ENCODE measurements at regions not wholly inside any gene's neighbourhood (a gene's known extent, or its start where the extent isn't known, plus 50 kb on each side); places are given as distances from the start of the nearest gene placed in this dataset.
"Not testable (repeated sequence)": the region's sequence is repeated elsewhere in the genome, so short reads cannot be mapped to it uniquely, and the experiment has no call there.

DNA sequence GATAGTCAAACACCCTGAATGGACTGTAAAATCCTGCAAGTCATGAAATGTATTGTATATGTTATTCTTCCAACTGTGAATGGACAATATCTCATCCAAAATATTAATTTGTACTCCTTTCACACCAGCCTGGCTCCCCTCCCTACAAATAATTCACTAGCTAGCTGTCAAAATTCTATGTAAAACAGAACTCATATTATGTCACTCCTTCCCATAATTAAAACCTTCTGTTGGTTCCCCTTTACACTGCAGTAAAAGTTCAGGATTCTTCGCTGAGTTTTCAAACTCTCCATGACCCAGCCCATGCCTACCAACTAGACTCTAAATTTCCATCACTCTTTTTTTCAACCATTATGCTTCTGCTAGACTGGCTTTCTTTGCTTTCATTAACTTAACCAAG lies 857.1 kb downstream of the TAF11L14 start:
- H3K9me3 ChIP-seq (ENCODE audit: insufficient read depth, low read depth, low read length), result no peaks in the 10 kb centered on the region
- no peak overlapping the region for H3K4me3 ChIP-seq (ENCODE audit: low read length)
- H3K36me3 ChIP-seq (ENCODE audit: insufficient read depth, low read depth, low read length), result no peaks in the 10 kb centered on the region
- H3K9ac ChIP-seq (ENCODE audit: low read depth, low read length), result no peak overlapping the region
- no peaks in the 10 kb centered on the region for H3K27me3 ChIP-seq (ENCODE audit: insufficient read depth, low read length)
- H3K27ac ChIP-seq (ENCODE audit: low read length), result no peak overlapping the region
- no peaks in the 10 kb centered on the region for H3K4me1 ChIP-seq (ENCODE audit: insufficient read depth, low read length)

DNA sequence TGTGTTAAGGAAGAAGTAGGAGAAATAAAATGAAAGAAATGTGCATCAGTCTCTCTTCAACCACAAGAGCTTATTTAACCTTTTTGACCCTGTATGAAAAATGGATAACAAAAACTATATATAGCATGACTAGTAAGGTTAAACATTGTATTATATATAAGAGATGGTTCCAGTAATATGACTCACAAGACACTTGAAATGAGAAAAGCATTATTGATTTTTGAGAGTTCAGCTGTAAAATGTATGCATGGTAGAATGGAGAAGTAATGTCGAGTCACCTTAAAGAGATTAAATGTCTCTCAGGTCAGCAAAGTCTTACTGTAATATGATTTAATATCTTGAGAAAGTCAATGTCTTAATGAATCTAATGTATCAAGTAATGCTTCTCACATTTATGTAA lies 860.9 kb downstream of the TAF11L14 start:
- H3K4me3 ChIP-seq (ENCODE audit: low read length), result no peak overlapping the region
- H3K27me3 ChIP-seq (ENCODE audit: insufficient read depth, low read length), result no peaks in the 10 kb centered on the region
- H3K9me3 ChIP-seq (ENCODE audit: insufficient read depth, low read depth, low read length), result peaks cover 7% of the 10 kb centered on the region
- H3K4me1 ChIP-seq (ENCODE audit: insufficient read depth, low read length), result no peaks in the 10 kb centered on the region
- no peaks in the 10 kb centered on the region for H3K36me3 ChIP-seq (ENCODE audit: insufficient read depth, low read depth, low read length)
- no peak overlapping the region for H3K9ac ChIP-seq (ENCODE audit: low read depth, low read length)
- H3K27ac ChIP-seq (ENCODE audit: low read length), result no peak overlapping the region

DNA sequence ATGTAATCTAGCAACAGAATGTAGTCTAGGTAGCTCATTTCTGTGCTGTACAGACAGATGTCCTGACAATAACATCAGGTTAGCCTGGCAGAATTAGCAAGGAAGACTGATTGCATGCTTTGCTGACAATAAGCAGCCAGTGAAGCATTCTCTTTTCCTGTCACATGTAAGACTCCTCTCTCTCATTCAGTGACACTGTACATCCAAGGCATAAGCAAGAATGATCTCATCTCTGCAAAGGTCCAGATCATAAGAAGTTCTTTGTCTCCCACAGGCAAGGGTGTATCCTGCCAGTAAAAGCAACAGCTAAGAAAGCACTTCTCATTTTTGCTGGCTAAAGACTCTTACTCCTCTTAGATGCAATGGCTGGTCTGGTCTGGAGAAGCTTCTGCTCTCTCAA lies 861.8 kb downstream of the TAF11L14 start:
- no peaks in the 10 kb centered on the region for H3K36me3 ChIP-seq (ENCODE audit: insufficient read depth, low read depth, low read length)
- no peak overlapping the region for H3K9ac ChIP-seq (ENCODE audit: low read depth, low read length)
- no peaks in the 10 kb centered on the region for H3K4me1 ChIP-seq (ENCODE audit: insufficient read depth, low read length)
- no peak overlapping the region for H3K27ac ChIP-seq (ENCODE audit: low read length)
- H3K4me3 ChIP-seq (ENCODE audit: low read length), result no peak overlapping the region
- H3K9me3 ChIP-seq (ENCODE audit: insufficient read depth, low read depth, low read length), result peaks cover 7% of the 10 kb centered on the region
- no peaks in the 10 kb centered on the region for H3K27me3 ChIP-seq (ENCODE audit: insufficient read depth, low read length)

DNA sequence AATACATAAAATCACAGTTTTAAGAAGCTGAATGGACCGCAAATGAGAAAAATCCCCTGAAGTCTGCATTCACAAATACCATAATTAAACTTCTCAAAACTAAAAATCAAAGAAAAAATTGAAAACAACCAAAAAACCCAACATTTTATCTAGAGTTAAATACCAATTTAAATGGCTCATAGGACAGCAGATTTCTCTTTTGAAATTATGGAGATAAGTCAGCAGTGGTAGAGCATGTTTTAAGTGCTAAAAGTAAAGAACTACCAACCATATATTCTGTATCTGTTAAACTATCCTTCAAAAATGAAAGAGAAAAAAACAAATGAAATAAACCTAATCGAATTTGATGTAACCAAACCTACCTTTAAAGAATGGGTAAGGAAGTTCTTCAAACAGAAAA lies 862.8 kb downstream of the TAF11L14 start:
- H3K27me3 ChIP-seq (ENCODE audit: insufficient read depth, low read length), result no peaks in the 10 kb centered on the region
- H3K9me3 ChIP-seq (ENCODE audit: insufficient read depth, low read depth, low read length), result peaks cover 7% of the 10 kb centered on the region
- H3K36me3 ChIP-seq (ENCODE audit: insufficient read depth, low read depth, low read length), result no peaks in the 10 kb centered on the region
- H3K27ac ChIP-seq (ENCODE audit: low read length), result no peak overlapping the region
- no peak overlapping the region for H3K4me3 ChIP-seq (ENCODE audit: low read length)
- H3K9ac ChIP-seq (ENCODE audit: low read depth, low read length), result no peak overlapping the region
- no peaks in the 10 kb centered on the region for H3K4me1 ChIP-seq (ENCODE audit: insufficient read depth, low read length)

DNA sequence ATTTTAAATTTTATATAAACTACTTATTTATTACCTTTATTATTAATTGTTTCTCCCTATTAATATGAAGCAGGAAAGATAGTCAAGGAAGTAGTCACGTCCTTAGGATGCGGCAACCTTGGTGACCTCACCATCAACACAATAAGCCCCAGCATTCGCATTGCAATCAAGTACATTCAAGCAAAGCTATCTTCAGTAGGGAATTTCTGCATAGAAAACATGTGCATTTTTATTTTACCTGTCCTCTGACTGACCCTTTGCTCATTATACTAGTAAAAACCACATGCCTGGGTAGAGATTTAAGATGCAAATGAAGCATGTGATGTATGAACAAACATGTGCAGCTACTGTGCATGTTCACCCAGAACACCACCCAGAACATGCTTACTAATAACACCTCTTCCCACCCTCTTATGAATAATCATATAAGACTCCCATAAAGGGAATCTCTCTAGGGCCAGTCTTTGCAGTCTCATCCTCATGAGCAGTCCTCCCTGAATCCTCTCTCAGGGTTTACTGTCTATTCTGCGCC lies 869.6 kb downstream of the TAF11L14 start:
- no peaks in the 10 kb centered on the region for H3K27me3 ChIP-seq (ENCODE audit: insufficient read depth, low read length)
- H3K9ac ChIP-seq (ENCODE audit: low read depth, low read length), result no peak overlapping the region
- H3K4me3 ChIP-seq (ENCODE audit: low read length), result no peak overlapping the region
- peaks cover 12% of the 10 kb centered on the region for H3K4me1 ChIP-seq (ENCODE audit: insufficient read depth, low read length)
- no peaks in the 10 kb centered on the region for H3K9me3 ChIP-seq (ENCODE audit: insufficient read depth, low read depth, low read length)
- no peak overlapping the region for H3K27ac ChIP-seq (ENCODE audit: low read length)
- no peaks in the 10 kb centered on the region for H3K36me3 ChIP-seq (ENCODE audit: insufficient read depth, low read depth, low read length)

DNA sequence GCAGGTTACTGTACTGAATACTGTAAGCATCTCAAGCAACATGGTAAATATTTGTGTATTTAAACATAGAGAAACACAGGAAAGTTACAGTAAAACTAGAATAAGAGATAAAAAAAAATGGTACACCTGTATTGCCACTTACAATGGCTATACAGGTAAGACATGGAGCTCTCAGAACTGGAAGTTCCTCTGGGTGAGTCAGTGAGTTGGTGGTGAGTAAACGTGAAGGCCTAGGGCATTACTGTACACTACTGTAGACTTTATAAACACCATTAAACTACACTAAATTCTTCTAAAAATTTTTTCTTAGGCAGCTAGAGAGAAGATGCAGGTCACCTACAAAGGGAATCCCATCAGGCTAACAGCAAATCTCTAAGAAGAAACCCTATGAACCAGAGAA lies 872.9 kb downstream of the TAF11L14 start:
- no peak overlapping the region for H3K9ac ChIP-seq (ENCODE audit: low read depth, low read length)
- no peaks in the 10 kb centered on the region; the same call in 1 of the 2 replicates for H3K9me3 ChIP-seq (ENCODE audit: insufficient read depth, low read depth, low read length)
- H3K27ac ChIP-seq (ENCODE audit: low read length), result no peak overlapping the region
- no peaks in the 10 kb centered on the region for H3K27me3 ChIP-seq (ENCODE audit: insufficient read depth, low read length)
- no peaks in the 10 kb centered on the region for H3K36me3 ChIP-seq (ENCODE audit: insufficient read depth, low read depth, low read length)
- peaks cover 12% of the 10 kb centered on the region for H3K4me1 ChIP-seq (ENCODE audit: insufficient read depth, low read length)
- H3K4me3 ChIP-seq (ENCODE audit: low read length), result no peak overlapping the region

DNA sequence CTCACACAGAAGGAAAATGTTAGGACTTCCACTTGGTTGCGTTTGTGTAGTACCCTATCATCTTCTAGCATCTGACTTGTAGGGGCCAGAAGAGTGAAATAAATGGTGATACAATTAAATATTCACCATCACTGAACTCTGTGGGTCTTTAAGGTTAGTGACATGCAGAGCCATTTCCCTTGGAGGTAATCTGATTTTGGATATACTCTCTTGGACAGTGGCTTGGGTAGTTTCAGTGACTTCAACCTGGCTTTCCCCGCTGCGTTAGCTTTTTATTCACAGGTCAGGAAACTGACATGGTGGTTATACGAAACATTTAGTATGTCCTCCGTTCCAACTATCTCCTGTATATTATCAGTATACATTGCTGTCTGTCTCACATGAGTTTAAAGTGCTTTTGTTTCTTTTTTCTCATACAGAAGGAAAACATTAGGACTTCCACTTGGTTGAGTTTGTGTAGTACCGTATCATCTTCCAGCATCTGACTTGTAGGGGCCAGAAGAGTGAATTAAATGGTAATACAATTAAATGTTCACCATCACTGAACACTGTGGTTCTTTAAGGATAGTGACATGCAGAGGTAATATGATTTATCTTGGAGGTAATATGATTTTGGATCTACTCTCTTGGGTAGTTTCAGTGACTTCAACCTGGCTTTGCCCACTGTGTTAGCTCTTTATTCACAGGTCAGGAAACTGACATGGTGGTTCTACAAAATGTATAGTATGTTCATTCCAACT lies 883.6 kb downstream of the TAF11L14 start:
- no peak overlapping the region for H3K27ac ChIP-seq (ENCODE audit: low read length)
- no peak overlapping the region for H3K4me3 ChIP-seq (ENCODE audit: low read length)
- no peaks in the 10 kb centered on the region for H3K36me3 ChIP-seq (ENCODE audit: insufficient read depth, low read depth, low read length)
- no peaks in the 10 kb centered on the region for H3K27me3 ChIP-seq (ENCODE audit: insufficient read depth, low read length)
- H3K4me1 ChIP-seq (ENCODE audit: insufficient read depth, low read length), result no peaks in the 10 kb centered on the region
- no peaks in the 10 kb centered on the region for H3K9me3 ChIP-seq (ENCODE audit: insufficient read depth, low read depth, low read length)
- H3K9ac ChIP-seq (ENCODE audit: low read depth, low read length), result no peak overlapping the region

DNA sequence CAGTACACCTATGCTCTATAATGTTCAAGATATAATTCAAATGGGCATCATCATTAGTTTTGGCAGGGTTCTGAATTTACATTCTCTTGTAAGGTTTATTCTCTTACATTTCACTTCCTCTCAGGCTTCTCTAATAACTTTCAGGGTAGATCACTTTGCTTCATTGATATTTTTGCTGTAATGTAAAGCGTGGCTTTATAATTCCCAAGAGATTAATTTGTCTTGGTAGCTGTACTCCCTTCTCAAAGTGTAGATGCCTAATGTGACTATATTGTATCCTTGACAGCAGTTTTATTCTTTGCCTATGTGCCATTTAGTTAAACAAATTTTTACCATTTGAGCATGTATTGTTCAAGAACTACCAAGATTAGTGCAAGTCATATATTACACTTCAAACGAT lies 889.1 kb downstream of the TAF11L14 start:
- Histone ChIP-seq H3K4me1 (ENCODE audit: insufficient read depth, low read length) (no peaks in the 10 kb centered on the region), H3K4me3 (ENCODE audit: low read length) (no peak overlapping the region), H3K36me3 (ENCODE audit: insufficient read depth, low read depth, low read length) (no peaks in the 10 kb centered on the region), H3K27me3 (ENCODE audit: insufficient read depth, low read length) (no peaks in the 10 kb centered on the region), H3K9me3 (ENCODE audit: insufficient read depth, low read depth, low read length) (no peaks in the 10 kb centered on the region), H3K9ac (ENCODE audit: low read depth, low read length) (no peak overlapping the region), H3K27ac (ENCODE audit: low read length) (no peak overlapping the region)

DNA sequence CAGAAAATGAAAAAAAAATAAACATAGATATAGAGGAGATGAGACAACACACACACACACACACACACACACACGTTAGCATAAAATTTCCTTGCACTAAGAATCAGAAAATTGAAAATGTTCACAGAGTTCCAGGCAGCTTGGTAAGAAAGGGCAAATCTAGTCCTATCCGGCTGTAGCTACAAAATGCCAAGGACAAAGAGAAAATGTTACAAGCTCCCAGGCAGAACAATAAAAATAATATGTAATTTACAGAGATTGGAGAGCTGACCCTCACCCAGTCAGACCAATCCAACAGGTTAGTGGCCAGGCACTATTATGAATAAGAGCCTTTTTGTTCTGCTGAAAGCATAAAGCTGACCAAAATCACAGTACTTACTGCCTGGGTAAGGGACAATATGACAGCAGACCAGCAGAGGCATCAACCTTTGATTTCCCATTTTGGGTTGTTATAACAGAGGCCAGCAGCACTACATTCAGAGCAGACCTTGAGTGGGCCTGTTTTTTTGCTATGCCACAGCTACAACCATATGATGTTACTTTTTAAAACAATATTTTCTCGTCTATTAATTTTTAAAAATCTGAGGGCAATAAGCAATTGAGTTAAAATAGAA lies 892.6 kb downstream of the TAF11L14 start:
- Histone ChIP-seq H3K4me1 (ENCODE audit: insufficient read depth, low read length) (no peaks in the 10 kb centered on the region), H3K36me3 (ENCODE audit: insufficient read depth, low read depth, low read length) (no peaks in the 10 kb centered on the region), H3K4me3 (ENCODE audit: low read length) (no peak overlapping the region), H3K9ac (ENCODE audit: low read depth, low read length) (no peak overlapping the region), H3K27ac (ENCODE audit: low read length) (no peak overlapping the region), H3K27me3 (ENCODE audit: insufficient read depth, low read length) (no peaks in the 10 kb centered on the region), H3K9me3 (ENCODE audit: insufficient read depth, low read depth, low read length) (no peaks in the 10 kb centered on the region)

DNA sequence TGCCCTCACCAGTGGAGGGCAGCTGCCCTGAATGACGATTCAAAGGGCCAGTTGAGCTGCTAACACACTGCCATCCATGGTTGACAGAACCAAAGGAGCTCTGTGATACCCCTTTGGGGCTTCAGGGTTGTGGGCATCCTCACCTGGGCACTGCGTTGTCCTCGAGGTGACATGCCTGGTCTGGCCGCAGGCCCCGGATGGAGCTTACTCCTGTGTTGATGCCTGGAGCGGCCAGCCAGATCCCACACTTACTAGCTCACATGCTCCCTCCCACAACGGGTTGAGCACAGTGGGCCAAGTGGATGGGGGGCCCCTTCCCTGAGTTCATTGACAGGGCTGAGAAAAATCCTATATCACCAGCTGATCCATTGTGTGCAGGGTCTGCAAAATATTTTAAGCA lies 898.9 kb downstream of the TAF11L14 start:
- H3K9me3 ChIP-seq (ENCODE audit: insufficient read depth, low read depth, low read length), result no peaks in the 10 kb centered on the region
- peaks cover 8% of the 10 kb centered on the region for H3K4me1 ChIP-seq (ENCODE audit: insufficient read depth, low read length)
- no peaks in the 10 kb centered on the region for H3K27me3 ChIP-seq (ENCODE audit: insufficient read depth, low read length)
- H3K27ac ChIP-seq (ENCODE audit: low read length), result no peak overlapping the region
- H3K36me3 ChIP-seq (ENCODE audit: insufficient read depth, low read depth, low read length), result no peaks in the 10 kb centered on the region
- no peak overlapping the region for H3K9ac ChIP-seq (ENCODE audit: low read depth, low read length)
- H3K4me3 ChIP-seq (ENCODE audit: low read length), result no peak overlapping the region

DNA sequence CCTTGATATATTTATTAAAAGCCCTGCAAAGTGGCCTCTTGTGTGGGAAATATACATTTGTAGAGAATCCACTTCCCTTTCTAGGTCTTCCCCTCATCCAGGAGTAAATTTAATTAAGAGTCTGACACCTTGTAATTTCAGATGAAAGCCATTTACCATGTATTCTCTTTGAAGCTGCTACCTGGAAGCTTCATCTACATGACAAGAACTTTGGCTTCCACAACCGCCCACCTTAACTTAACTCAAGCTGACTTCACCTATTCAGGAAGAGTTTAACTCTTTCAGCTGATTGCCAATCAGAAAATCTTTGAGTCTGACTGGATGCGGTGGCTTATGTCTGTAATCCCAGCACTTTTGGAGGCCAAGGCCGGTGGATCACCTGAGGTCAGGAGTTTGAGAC lies 899.9 kb downstream of the TAF11L14 start:
- Histone ChIP-seq H3K9me3 (ENCODE audit: insufficient read depth, low read depth, low read length) (no peaks in the 10 kb centered on the region), H3K4me1 (ENCODE audit: insufficient read depth, low read length) (peaks cover 8% of the 10 kb centered on the region), H3K4me3 (ENCODE audit: low read length) (no peak overlapping the region), H3K36me3 (ENCODE audit: insufficient read depth, low read depth, low read length) (no peaks in the 10 kb centered on the region), H3K27ac (ENCODE audit: low read length) (peak overlapping the region; percentile 36), H3K27me3 (ENCODE audit: insufficient read depth, low read length) (no peaks in the 10 kb centered on the region), H3K9ac (ENCODE audit: low read depth, low read length) (no peak overlapping the region)

DNA sequence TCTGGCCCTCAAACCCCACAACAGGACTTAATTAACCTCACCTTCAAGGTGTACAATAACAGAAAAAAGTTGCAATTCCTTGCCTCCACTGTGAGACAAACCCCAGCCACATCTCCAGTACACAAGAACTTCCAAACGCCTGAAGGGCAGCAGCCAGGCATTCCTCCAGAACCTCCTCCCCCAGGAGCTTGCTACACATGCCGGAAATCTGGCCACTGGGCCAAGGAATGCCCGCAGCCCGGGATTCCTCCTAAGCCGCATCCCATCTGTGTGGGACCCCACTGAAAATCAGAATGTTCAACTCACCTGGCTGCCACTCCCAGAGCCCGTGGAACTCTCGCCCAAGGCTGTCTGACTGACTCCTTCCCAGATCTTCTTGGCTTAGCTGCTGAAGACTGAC lies 901.5 kb downstream of the TAF11L14 start:
- not testable (repeated sequence) for H3K27me3 ChIP-seq (ENCODE audit: insufficient read depth, low read length); H3K36me3 ChIP-seq (ENCODE audit: insufficient read depth, low read depth, low read length); H3K9me3 ChIP-seq (ENCODE audit: insufficient read depth, low read depth, low read length); H3K9ac ChIP-seq (ENCODE audit: low read depth, low read length); H3K4me1 ChIP-seq (ENCODE audit: insufficient read depth, low read length); H3K4me3 ChIP-seq (ENCODE audit: low read length); H3K27ac ChIP-seq (ENCODE audit: low read length)

All from iPS-20b (cell line).